ENCODE measurements at regions not wholly inside any gene's neighbourhood (a gene's known extent, or its start where the extent isn't known, plus 50 kb on each side); places are given as distances from the start of the nearest gene placed in this dataset.
"Not testable (repeated sequence)": the region's sequence is repeated elsewhere in the genome, so short reads cannot be mapped to it uniquely, and the experiment has no call there.

DNA sequence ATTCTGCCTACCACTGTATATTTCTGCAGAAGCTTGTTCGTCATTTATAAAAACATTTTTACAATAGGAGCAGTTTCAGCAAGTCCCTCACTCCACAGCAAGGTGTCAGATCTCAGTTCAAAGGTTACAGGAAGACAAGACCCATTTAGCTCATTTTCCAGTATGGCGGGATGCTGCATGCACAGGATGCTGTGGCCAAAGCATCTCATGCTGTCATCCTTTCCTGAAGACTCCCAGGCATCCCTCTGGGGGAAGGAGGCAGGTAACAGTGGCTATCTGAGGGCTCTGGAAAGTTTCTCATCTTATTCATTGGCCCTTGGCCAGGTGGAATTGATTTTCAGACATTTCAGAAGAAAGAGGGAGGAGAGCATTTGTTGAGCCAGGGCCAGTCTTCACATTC is 539.3 kb upstream of the CDH5 start:
- DNase-seq, result no peak

DNA sequence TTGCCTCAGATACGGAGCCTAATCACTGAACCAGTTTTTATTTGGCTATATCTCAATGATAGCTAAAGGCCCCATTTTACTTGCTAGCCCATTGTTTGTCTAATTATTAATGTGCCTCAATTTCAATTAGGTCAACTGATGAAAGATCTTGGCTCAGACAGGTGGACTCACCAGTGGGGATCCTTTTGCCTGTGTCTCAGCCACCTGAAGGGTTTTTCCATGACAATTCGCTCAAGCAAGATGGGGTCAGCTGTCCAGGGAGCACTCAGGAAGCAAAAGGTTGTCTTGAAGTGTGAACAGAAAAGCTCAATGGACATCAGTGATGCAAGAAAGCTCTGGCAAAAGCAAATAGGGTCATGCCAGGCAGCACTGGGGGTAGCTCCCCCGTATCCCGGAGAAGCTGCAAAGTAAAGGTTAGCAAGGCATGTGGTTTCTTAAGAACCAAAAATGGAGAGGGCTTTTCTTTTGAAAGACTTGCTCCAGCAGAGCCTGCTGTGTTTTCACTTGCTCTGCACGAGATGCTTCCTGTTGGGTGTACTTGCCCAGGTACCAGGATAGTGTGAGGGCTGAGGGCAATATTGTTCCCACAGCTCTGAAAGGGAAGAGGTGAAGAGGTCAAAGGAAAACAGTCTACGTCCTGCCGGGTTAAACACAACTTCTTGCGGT is 541.2 kb upstream of the CDH5 start:
- DNase-seq, result no peak

DNA sequence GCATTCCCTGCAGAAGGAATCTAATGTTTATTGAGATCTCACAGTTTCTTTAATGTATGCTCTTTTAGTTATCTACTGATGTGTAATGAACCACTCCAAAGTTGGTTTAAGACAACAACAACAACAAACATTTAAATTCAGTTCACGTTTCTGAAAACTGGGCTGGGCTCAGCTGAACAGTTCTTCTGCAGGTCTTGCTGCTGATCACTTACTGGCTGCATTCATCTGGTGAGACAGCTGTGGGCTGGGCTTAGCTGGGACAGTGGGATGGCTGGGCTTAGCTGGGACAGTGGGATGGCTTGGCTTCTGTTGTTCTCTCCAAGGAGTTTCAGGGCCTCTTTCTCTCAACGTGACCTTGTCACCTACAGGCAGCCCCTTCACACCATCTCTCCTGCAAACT is 544.3 kb upstream of the CDH5 start:
- DNase-seq, result no peak

DNA sequence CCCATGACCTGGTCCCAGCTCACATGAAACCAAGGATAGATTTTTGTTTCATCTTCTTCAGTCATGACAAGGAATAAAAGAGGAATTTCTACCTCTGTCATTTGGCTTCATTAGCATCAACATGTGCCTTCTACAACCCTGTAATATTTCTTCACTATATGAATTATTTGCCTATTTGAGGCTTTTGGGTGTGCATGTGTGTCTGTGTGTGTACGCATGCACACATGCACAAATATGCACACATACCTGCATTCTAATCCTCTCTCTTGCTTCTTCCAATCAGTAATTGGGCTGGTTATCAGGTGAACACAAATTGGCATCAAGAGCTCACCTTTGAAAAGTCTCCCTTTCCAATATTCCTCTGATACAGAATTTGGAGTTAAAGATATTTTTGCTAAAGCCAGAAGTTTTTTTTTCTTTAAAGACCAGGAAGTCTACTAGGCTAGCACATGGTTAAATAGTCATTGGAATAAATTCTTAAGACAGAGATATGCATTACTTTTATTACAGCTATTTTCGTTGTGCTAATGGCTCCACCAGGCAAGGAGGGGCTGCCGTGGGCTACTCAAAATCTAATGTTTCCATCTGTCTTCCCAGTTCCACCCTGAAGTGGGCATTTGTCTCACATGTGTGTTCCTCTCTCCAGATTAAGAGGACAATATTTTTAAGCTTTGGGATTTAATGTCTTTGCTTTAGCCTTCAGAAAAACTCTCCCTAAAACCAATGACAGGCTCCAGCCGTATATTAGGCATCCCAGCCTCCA is 547.2 kb upstream of the CDH5 start:
- no peak for DNase-seq

DNA sequence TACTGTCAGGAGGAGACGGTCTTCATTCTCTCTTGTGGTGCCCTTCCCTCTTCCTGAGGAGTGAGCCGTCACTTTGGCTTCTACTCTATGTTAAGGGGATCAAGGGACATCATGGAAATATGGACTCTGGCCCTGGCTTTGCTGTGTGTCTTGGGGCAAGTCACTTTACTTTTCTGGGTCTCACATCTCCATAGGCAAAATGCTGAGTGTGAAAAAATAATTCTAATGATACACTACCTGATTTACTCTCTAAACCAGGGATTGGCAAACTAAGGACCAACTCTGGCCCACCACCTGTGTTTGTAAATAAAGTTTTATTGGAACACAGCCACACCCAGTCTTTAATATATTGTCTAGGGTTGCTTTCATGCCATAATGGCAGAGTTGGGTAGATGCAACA is 548.7 kb upstream of the CDH5 start:
- DNase-seq, result no peak

DNA sequence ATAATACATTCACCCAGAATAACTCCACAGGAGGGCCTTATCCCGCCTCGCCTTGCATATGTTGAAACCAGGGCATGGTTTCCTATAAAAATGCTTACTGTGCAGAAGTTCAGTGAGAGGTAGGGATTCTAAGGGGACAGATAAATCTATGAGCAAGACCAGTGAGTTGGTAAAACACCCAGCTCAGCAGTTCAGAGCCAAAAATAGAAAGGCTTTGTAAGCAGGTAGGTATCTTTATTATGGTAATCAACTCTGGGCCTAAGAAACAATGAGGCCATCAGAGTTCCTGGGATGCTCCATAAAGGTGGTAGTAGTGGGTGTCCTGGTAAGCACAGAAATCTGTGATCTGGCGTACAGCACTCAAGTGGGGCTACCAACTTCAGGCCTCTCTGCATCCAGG is 549.4 kb upstream of the CDH5 start:
- no peak for DNase-seq

DNA sequence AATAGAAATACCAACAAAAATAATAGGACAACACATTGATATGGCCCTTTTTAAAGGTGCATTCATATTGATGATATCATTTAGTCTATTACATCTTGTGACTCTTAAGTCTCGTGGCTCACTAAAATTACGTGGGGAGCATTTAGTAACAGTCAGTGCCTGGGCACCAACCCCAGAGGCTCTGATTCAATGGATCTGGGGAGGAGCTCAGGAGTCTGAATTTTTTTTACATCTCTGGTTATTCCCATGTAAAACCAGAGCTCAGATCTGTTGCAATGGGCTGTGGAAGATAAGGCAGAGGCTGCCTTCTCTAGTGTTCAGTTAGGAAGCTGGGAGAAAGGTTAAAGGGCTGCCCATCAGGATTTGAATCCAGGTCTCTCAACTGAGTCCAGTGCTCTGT is 549.9 kb upstream of the CDH5 start:
- no peak for DNase-seq

DNA sequence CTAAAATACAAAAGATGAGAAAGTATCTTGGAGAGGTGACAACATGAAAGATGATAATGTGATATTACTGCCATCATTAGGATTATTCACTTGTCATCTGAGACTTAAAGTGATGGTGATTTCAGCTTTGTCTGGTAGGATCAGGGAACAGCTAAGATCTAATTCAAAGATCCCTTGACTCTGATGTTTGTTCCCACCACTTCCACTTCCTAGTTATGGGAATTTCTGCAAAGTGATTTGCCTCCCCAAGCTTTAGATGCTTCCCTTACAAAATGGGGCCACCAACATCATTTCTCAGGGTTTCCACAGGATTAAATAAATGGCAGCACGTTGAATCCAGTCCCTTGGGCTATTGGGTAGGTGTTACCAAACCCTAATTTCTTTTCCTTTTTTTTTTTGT is 550.8 kb upstream of the CDH5 start:
- no peak for DNase-seq

DNA sequence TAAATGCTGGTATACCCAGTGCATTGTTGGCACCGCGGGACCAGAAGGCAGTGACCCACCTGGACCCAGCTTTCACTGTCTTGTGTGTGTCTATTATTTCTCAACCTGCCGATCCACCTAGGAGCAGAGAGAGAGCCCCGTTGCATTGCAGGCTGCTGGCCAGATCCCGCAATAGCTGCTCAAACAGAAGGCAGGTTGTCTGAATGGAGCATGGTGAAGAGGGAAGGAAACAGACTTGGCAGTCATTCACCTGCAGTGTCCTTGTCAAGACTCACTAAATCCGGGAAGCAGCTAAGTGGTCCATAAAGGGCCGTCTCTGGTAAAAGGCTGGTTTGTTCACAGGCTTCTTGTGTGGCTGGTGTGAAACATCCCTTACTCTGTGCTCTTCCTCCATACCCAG is 552.6 kb upstream of the CDH5 start:
- DNase-seq, result not testable (repeated sequence)

DNA sequence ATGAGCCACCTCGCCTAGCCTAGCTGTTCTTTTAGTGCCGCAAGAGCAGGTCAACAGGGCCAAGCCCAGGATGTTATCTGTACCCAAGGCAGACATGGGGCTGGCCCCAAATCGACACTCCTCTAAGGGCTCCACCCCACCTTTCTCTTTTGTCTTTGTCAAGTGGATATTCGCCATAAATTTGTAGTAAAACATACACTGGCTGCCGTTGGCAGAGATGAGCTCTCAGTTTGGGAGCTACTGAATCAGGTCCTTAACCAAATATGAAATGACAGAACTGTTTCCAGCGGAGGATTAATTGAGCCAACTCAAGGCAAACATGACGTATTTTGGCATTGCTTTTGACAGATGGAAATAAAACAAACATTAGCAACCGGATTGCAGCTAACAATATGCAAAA is 556.9 kb upstream of the CDH5 start:
- peak; percentile 43 for DNase-seq

DNA sequence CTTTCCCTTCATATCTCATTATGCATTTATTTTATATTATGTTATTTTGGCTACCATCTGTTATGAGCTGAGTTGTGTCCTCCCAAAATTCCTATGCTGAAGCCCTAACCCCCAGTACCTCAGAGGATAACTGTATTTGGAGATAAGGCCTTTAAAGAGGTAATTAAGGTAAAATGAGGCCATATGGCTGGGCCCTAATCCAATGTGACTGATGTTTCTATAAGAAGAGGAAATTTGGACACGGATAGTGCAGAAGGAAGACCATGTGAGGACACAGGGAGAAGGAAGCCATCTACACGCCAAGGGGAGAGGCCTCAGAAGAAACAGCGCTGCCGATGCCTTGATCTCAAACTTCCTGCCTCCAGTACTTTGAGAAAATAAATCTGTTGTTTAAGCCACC is 557.7 kb upstream of the CDH5 start:
- DNase-seq, result no peak

DNA sequence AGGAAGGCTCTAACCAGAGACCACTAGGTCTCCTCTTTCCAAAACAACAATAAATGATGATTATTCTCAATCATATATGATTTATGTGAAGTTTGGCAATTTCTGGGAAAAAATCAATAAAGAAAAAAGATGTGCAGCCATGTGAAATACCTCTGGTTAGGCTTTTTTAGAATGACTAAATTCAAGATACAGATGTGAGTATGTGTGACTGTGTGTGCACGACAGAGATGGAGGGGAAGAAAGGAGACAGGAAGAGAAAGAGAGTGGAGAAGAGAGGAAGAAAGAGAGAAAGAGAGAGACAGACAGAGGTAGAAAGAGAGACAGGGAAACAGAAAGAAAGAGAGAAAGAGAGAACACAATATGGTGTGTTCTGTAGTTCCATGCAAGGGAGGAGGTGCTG is 558.6 kb upstream of the CDH5 start:
- no peak for DNase-seq

DNA sequence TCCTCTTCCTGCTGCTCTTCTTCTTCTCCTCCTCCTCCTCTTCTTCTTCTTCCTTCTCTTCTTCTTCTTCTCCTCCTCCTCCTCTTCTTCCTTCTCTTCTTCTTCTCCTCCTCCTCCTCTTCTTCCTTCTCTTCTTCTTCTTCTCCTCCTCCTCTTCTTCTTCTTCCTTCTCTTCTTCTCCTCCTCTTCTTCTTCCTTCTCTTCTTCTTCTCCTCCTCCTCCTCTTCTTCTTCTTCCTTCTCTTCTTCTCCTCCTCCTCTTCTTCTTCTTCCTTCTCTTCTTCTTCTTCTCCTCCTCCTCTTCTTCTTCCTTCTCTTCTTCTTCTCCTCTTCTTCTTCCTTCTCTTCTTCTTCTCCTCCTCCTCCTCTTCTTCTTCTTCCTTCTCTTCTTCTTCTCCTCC is 560.8 kb upstream of the CDH5 start:
- not testable (repeated sequence) for DNase-seq

DNA sequence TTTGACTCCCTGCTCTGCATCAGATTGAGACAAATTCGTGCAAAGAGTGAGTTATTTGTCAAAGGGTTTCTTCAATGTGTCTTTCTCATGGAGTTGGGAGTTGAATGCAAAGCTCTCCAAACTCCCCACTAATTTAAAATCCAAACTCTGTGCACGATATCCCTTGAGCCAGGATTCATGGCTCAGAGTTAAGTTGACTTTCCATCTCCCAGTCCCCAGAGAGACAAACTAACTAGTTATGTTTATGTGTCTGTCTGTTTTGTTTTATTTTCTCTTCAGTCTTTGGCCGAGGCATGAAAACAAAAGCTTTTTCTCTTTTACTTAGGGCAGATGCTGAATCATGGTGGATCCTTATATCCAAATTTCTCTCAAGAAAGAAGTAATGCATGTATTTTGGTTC is 570.0 kb upstream of the CDH5 start:
- DNase-seq, result no peak

DNA sequence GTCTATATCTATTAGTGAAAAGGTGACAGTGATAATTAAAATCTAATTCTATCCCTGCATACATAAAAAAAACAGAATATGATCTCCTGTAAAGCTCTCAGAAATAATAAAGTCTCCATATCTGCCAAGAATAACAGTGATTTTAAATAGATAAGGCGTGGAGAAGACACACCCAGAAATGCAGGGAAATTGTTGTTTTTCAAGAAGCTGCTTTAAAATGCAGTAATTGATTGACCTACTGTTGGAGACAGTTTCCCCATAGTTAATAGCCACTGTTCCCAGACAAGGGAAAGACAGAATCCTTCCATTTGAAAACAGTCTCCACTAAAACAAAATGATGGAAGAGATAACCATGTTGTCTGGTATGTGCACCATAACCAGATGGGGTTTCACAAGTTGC is 571.5 kb upstream of the CDH5 start:
- no peak for DNase-seq

DNA sequence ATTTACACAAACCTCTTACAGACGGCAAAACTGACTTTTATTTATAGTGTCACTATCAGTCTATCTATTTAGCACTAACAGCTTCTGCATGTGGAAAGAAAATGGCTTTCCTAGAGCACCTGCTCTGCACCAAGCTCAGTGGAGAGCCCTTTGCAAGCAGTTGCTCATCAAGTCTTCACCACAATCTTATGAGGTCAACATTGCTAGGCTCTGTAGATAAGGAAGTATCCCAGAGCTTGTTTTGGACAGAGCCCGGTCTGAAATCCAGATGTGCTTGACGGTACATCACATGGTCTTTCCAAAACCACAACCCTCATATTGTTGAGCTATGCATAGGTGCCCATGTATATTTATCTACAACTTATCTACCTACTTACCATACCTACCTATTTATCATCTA is 572.7 kb upstream of the CDH5 start:
- DNase-seq, result no peak

DNA sequence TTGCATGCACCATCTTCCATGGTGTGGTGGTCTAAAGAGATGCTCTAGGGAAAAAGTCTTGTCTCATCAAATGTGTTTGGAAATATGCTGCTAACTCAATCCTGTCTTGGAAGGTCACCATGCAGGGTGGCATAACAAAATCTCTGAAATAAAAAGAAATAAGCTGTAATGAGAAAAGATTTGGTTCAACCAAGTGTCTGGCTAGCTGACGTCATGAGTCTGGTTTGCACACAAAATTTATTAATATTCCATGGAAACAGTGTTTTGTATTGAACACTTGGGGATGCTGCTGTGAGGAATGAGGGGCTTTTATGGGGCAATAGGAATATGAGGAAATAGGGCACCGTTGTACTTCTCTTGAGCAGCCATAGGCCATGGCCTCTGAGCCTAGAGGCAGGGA is 575.7 kb upstream of the CDH5 start:
- DNase-seq, result no peak

DNA sequence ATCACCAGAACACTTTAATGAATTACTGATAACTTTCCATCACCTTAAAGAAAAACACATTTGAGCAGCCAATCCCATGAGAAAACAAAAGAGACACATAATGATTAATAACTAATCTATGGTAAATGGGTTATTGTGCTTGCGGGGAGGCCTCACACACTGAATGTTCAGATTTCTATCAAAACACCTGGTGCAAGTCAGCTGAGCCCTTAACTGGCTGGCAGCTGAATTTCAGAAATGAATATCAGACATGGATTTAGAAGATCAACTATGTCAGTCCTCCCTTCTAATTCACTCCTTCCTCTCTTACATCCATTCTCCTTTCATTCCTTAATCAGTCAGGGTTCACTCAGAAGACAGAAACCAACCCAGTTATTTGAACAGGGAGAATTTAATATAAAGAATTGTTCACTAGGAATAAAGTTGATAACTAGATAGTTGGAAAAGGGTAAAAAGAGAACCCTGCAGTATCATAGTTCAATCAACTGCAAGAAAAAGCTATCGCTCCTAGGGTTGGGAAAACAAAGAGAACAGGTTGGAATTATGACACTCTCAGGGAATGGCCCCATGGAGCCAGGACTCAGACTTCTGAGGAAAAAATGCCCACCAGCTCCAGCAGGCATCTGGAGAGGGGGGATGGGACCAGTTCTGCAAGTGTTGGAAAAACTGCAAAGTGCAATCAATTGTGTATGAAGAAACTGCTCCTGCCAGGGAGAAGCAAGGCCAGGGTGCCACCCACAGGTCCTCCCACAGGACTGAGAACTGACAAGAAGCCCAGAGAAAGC is 577.1 kb upstream of the CDH5 start:
- DNase-seq, result no peak

DNA sequence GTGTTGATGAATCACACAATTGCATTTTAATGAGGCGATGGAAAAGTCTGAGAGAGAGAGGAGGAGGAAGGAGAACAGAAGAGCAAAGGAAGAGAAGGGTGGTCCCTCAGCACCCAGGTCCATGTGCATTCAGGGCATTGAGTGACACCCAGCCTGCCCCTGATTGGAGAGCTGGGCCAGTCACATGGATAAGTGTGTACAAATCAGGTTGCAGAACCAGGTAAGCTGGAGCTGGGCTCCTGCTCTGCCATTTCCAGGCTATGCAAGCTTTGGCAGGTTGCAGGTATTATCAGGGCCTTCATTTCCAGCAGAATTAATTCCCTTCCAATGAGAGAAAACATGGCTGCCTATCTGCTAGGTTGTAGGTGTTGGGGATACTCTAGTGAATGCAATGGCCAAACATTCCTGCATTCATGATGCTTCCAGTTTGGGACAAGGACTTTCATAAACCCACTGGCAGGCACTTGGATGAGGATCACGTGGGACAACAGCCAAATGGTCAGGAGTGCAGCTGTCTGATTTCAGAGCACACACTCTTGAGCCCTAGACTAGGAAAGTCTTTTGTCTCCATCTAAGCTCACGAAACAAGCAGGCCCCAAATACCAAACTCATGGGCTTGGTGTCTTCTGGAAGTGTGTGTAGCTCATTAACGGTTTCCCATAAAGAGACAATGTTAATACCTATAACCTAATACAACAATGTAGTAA is 577.9 kb upstream of the CDH5 start:
- no peak for DNase-seq

DNA sequence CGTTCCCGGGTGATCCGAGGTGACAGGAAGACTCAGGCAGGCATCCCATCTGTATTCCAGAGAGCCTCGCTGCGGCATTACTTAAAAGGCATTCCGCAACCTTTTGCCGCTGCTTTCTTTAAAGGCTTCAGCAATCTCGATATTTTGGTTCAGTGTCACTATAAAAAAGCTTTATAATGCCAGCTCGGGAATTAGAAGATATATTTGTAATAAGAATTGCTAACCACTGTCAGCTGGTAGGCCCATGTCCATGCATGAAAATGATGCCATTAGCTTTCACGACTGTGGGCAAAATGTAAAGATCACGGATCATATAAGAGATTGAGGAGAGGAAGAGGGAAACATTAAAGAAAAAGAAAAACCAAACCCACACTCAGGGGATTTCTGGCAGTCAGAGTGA is 578.6 kb upstream of the CDH5 start:
- no peak for DNase-seq

DNA sequence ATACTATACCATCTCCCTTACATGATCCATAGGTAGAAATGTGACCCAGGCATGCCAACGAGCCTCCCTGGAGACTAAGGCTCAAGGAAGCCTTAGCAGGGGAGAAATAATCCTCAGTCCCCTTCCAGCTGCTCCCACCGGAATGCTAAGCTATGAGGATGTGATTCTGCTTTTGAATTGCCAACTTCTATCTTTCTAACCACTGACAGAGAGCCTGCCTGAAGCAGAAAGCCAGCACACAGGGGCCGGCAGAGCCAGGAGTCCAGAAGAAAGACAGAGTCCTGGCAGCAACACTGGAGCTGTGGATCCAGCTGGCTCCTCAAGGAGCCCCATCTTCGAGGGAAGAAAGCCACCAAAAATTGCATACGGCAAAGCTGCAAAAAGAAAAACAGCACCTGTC is 579.6 kb upstream of the CDH5 start:
- no peak for DNase-seq

DNA sequence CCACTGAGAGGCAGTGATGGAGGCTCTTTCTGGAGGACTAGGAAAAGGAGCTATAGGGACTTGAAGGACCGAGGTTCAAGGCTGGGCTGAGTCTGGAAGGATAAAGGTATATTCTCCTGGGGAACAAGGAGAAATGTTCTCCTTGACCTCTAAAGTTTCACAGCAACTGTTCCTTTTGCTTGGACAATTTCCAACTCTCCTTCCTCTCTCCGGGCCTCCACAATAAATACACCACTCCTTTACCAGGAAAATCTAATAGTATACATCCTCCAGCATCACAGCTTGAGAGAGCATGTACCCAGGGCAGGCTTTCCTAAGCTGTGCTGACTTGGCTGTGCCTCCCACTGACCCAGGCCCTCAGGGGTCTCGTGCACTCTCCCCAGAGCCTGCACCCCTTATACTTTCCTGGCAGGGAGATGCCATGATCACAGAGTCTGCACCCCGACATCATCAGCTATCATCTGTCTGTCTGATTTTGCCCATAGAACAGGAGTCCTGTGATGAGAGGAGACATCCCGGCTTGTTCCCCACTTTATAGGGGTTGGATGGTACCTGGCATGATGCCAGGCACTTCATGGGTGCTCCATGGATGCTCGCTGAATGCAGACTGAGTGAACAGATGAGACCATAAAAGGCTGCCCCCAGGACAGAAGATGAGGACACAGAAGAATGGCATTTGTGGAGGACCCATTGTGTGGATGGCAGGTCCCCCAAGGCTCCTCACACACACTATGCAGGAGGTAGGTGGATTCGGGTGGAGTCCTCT is 582.6 kb upstream of the CDH5 start:
- no peak for DNase-seq
